ENCODE measurements at regions not wholly inside any gene's neighbourhood (a gene's known extent, or its start where the extent isn't known, plus 50 kb on each side); places are given as distances from the start of the nearest gene placed in this dataset.

DNA sequence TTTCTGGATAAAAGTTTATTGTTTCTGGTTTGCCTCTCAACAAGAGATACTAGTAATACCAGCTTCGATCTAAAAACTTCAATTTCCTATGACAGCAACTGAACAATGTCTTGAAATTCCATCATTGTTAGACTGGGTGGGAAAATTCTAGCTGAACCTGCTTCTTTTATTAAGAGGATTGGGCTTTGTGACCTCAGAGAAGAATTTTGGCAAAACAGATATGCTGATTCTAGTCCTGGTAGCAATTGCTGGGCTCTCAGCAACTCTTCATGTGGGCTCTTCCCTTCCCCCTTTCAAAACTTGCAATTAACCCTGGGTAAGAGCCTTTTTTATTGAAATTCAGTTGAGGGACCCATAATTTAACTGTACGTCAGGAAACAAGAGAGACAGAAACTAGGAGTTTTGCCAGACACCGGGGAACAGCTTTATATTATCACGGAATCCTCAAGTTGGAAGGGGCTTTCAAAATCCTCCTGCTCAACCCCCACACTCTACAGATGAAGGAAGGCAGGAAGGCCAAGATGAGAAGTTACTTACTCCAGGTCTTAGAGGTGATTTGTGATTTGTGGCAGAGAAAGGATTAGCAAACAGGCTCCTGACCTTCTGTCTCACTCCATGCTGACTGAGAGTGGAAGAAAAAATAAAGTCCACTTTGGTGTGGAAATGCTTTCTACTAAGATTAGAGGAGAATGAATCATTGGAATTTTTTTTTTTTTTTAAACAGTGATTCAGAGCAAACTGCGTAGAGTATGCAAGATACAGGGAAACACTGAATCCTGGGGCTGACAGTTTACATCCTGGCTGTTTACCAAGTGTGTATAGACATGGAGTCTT lies 239.0 kb upstream of the ATP2B1 start:
- TF ChIP-seq, protein P1, sequence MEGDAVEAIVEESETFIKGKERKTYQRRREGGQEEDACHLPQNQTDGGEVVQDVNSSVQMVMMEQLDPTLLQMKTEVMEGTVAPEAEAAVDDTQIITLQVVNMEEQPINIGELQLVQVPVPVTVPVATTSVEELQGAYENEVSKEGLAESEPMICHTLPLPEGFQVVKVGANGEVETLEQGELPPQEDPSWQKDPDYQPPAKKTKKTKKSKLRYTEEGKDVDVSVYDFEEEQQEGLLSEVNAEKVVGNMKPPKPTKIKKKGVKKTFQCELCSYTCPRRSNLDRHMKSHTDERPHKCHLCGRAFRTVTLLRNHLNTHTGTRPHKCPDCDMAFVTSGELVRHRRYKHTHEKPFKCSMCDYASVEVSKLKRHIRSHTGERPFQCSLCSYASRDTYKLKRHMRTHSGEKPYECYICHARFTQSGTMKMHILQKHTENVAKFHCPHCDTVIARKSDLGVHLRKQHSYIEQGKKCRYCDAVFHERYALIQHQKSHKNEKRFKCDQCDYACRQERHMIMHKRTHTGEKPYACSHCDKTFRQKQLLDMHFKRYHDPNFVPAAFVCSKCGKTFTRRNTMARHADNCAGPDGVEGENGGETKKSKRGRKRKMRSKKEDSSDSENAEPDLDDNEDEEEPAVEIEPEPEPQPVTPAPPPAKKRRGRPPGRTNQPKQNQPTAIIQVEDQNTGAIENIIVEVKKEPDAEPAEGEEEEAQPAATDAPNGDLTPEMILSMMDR (IDR thresholded peaks at IDR 0.05; ENCODE audit: insufficient read depth, low read depth, low read length, missing control alignments), result no peak
- H3K4me3 ChIP-seq (ENCODE audit: low read length), result no peak overlapping the region
- DNase-seq (ENCODE audit: low read depth), result peak; percentile 87

DNA sequence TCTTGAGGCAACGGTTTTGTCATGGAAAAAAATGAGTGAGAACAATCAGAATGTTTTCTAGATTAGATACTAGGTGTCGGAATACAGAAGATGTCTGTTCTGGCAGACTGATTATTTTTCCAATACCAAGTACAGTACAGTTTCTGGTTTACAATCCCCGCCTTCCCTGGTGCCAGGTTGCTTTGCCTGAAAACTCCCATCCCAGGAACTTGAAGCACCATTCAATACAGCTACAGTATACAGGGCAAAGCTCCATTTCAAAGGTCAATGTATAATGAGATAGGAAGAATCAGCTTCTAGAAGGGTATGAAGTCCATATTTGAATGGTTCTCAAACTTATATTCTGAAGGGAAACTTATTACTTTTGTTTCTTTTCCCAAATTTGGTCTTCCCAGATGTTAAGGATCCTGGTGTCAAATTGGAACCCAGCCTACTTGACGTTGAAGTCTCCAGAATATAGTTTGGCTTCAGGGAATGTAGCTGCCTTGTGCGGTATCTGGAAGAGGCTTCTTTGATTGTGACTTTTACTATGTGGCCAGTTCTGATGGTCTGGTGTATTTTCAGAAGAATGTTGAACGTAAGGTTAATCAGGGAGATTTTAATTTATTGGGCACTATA lies 238.0 kb upstream of the ATP2B1 start:
- H3K4me3 ChIP-seq (ENCODE audit: low read length), result no peak overlapping the region
- TF ChIP-seq, protein P1 (IDR thresholded peaks at IDR 0.05; ENCODE audit: insufficient read depth, low read depth, low read length, missing control alignments), result no peak
- no peak for DNase-seq (ENCODE audit: low read depth)

- H3K4me3 ChIP-seq (ENCODE audit: low read length), result no peak overlapping the region
- TF ChIP-seq, protein P1 (IDR thresholded peaks at IDR 0.05; ENCODE audit: insufficient read depth, low read depth, low read length, missing control alignments), result no peak
- DNase-seq (ENCODE audit: low read depth), result no peak
Observed at GRCh38 chr12:89945123-89945522, 236.5 kb upstream of the ATP2B1 start.

GRCh38 chr12:89943463-89943862 lies 234.8 kb upstream of the ATP2B1 start:
- TF ChIP-seq, protein P1 (IDR thresholded peaks at IDR 0.05; ENCODE audit: insufficient read depth, low read depth, low read length, missing control alignments), result no peak
- no peak for DNase-seq (ENCODE audit: low read depth)
- H3K4me3 ChIP-seq (ENCODE audit: low read length), result no peak overlapping the region

DNA sequence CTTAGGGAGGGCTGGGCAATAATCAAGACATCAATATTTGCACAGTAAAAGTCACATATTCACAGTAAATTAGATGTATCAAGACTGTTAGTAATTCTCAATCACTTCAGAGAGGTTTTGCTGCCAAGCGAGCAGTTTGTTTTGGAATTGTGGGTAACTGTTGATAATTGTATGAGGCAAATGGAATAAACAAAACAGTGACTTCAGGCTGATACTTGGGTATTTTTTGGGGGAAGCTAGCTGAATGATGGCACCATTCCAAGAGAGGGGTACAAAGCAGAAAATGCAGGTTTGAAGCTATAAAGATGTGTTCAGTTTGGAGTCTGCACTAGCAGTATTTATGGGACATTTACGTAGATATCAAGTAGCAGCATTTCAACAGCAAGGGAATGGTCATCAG lies 232.8 kb upstream of the ATP2B1 start:
- H3K4me3 ChIP-seq (ENCODE audit: low read length), result no peak overlapping the region
- no peak for DNase-seq (ENCODE audit: low read depth)
- TF ChIP-seq, protein P1 (IDR thresholded peaks at IDR 0.05; ENCODE audit: insufficient read depth, low read depth, low read length, missing control alignments), result no peak

GRCh38 chr12:89939522-89940215 lies 231.0 kb upstream of the ATP2B1 start:
- no peak overlapping the region for H3K4me3 ChIP-seq (ENCODE audit: low read length)
- TF ChIP-seq, protein P1 (IDR thresholded peaks at IDR 0.05; ENCODE audit: insufficient read depth, low read depth, low read length, missing control alignments), result no peak
- DNase-seq (ENCODE audit: low read depth), result peak; percentile 64
